NCI-H128 (cell line): ENCODE measurements at regions not wholly inside any gene's neighbourhood (a gene's known extent, or its start where the extent isn't known, plus 50 kb on each side); places are given as distances from the start of the nearest gene placed in this dataset.

Experiments
- DNase-seq: peaks from one replicate; lab custom pipeline; 2025; ENCODE audit not compliant: unreplicated experiment; lab: John Stamatoyannopoulos, UW

- no peak for DNase-seq
These were observed 1177.3 kb upstream of the NUDT12 start for GRCh38 chr5:104739905-104740304.

DNA sequence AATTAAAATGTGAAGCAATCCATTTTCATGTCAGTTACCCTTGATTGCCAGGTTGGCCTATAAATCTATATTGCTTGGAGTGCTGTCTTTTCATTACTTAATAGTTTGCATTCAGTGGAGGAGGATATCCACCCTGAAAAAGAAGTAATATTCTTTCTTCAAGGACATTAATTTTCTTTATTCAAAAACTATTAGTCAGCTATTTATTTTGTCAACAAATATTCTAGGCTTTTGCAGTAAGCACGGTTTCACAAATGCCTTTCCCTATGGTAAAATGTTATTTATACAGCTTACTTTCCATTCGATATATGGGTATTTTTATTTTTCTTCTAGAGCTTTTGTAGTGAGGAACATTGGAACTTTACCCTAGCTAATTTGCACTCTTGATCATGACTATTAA lies 1176.9 kb upstream of the NUDT12 start:
- no peak for DNase-seq

GRCh38 chr5:104736073-104736472 lies 1173.5 kb upstream of the NUDT12 start:
- DNase-seq = no peak

DNA sequence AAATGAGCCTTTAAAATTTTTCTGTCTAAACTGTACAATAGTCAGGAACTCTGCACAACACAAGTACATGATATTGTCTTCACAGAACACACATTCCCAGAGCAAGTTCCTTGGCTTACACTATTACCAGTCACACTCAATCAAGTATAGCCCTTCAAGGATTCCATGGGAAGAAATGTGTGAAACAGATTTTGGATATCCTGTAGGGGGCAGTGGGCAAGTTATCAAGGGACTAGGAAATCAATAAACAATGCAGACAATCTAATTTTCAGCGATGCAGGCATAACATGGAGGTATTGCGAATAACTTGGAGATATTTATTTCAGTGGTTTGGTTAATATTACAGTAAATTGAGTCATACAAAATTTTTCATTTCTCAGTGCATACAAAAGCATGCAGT lies 1171.5 kb upstream of the NUDT12 start:
- DNase-seq = no peak

GRCh38 chr5:104733063-104733669 lies 1170.6 kb upstream of the NUDT12 start:
- DNase-seq = no peak

DNA sequence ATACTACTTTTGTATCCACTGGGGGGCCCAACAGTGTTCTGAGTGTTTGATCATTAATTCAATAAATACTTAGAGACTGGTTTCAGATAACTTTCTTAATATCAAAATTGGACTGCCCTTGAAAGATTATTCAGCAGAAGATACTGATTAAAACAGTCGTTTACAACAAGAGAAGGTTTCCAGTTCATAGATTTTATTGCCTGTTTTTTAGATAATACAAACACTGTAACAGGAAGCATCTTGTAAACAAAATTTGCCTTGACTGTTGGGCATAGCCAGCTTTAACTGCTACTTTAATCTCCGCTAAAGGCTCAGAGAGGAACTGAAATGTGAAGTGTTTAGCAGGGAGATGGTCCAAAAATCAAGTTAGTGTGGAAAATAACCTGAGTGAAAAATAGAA lies 1168.7 kb upstream of the NUDT12 start:
- no peak for DNase-seq

GRCh38 chr5:104708027-104708426 lies 1145.4 kb upstream of the NUDT12 start:
- no peak for DNase-seq

- DNase-seq = no peak
These were observed 1144.0 kb upstream of the NUDT12 start for GRCh38 chr5:104706600-104706999.

- no peak for DNase-seq
These were observed 1139.6 kb upstream of the NUDT12 start for GRCh38 chr5:104702212-104702611.

- DNase-seq = no peak
These were observed 1136.8 kb upstream of the NUDT12 start for GRCh38 chr5:104699438-104699837.

DNA sequence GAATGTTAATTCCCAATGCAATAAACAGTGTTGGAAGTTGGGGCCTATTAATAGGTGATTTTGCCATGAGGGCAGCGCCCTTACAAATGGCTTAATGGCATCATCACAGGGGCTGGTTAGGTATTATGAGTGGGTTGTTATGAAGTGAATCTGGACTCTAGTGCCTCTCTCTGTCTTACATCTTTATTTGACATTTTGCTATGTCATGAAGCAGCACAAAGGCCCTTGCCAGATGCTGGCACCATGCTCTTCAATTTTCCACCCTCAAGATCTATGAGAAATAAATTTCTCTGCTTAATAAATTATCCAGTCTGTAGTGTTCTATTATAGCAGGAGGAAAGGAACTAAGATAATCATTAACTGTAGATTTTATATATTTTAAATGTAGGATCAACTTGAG lies 1098.7 kb upstream of the NUDT12 start:
- no peak for DNase-seq

- no peak for DNase-seq
These were observed 1096.9 kb upstream of the NUDT12 start for GRCh38 chr5:104659497-104659896.

DNA sequence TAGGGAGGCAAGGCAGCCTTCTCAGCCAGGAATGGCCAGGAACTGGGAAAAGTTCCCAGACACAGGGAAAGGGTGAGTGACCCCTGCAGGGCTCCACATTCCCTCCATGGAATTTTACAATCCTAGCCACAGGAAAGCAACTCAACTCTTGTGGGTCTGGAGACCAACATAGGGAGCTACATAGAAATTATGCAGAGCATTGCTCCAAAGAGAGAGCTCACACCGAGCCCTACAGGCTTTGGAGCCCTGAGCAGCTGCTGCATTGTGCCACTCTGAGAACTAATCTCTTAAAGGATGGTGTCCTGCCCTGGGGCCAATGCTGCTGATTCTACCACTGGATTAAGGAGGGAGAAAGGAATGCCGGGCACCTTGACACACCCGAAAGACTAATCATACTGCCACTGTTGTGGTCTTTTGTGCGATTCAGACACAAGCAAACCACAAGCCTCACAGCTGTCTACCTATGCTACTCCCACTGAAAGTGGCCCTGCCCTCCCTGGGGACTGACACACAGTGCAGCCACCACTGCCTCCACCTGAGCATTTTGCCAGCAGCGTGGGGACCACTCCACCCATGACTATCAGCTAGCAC lies 1089.8 kb upstream of the NUDT12 start:
- DNase-seq = no peak

DNA sequence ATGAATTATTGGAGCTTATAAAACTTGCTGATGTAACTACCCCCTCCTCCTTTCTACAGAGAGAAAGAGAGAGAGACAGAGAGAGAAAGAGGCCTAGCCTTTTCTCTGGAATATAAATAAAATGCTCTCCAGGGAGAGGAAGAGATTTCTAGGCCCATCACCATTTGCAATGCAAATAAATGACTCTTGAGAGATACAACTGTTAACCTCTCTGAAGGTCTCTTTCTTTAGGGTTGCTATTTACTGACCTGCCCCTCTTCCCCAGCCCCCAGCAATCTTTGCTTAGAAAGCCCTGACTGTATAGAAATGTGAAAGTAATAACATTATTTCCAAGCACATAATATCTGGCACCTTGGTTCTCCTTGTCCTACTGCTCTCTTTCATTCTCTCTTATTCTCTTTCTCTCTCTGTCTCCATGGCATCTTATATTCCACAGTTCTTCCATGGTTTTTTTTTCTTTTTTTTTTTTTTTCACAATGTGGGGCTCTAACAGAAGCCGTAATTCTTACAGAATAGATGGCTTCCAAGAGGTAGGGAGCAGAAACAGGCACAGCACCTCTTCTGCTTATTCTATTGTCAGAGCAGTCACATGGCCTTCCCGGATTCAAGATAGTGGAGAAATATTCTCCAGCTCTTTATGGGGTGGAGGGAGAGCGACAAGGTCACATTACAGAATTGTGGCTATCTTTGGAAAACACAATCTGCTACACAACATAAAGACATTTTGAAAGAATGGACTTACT lies 1087.9 kb upstream of the NUDT12 start:
- no peak for DNase-seq

- no peak for DNase-seq
These were observed 1083.8 kb upstream of the NUDT12 start for GRCh38 chr5:104646416-104646815.

DNA sequence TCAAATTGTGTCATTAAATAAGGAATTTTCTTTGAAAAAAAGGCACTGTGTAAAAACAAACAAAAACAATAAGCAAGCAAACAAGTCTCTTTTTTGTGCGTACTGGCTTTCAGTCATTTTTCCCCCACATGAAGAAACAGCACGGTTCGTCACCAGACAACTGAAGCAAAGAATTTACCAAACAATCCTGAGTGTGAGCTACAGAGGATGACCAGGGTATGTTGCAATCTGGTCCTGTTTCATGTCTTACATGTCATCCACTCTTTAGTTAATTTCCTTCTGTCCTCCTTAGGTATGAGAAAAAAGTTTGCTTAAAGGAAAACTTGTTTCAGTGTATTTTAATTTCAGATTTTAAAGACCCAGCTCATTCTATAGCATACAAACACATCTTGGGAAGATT lies 1080.7 kb upstream of the NUDT12 start:
- DNase-seq = no peak

DNA sequence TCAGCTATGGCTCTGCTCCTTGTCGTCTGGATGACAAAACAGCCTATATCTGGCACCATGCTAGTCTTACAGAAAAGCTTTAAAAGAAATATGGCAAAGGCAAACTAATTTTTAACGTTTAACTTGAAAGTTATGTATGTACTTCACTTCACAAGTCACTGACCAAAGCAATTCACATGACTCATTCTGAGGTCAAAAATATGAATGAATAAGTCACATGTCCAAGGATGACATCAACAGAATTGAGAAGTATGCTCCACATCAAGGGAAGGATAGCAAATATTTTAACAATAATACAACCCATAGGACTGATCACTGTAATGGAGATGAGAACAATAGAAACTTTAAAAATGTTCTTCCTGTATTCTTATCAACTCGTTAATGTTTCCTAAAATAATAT lies 1072.6 kb upstream of the NUDT12 start:
- no peak for DNase-seq

DNA sequence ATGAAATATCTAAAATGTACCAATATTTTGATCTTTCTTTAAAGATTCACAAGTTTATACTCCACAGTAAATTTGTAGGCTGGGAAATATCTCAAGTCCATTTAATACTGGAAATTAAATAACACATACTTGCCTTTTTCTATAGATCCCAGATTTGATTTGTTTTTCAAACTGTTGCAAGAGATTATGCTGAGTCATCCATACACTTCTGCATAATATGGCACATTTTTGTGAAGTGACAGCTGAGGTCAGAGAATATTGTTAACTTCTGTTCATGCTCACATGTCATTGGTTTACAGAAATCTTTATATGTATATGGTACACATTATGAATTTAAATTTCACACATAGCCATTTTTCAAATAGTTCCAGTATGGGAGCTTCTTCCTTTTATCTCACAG lies 1066.3 kb upstream of the NUDT12 start:
- DNase-seq = no peak

DNA sequence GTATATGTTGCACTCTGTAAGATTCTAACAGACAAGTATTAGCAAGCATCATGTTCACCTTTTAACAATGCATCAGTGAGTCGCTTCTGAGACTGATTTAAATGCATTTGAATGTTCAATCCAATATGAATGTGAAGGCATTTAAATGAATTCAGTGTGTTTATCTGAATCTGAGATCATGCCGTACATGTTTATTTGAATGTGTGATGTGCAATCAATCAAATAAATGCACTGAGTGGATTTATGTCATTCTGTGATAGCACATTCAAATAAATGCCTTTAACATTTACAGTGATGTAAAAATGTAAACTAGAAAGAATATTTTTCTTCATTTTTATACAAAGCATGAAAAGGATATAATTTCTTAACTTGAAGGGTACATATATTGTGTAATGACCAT lies 1063.5 kb upstream of the NUDT12 start:
- no peak for DNase-seq

GRCh38 chr5:104612005-104612404 lies 1049.4 kb upstream of the NUDT12 start:
- peak; percentile 12 for DNase-seq

DNA sequence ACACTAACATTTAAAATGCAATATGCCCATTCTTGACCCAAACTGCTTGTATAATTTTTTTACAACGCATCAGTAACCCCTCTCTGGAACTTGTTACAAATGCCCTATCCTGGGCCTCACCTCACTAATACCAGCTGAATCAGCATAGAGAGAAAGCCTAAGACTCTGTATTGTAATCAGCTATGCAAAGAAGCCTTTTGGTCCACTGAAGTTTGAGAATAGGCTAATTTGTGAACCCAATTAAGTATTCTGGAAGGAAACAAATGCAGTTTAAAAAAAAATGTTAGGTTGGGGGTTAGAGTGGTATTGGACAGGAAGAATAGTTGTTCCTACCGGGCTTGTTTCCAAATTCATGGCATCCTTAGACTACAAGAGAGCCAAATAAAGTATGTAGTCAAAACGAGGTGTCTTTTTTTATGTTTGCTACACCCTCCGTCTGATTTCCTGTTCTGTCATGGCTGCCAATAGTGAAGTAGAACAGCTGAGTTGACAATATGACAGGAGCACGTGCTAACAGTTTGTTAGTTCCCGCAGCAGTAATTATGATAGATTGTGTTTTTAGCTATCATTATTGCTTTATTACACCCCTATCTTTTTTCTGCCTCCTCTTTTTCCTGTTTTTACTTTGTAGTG lies 1048.7 kb upstream of the NUDT12 start:
- no peak for DNase-seq

- DNase-seq = no peak
These were observed 1043.8 kb upstream of the NUDT12 start for GRCh38 chr5:104606258-104606829.
